ENCODE measurements at regions not wholly inside any gene's neighbourhood (a gene's known extent, or its start where the extent isn't known, plus 50 kb on each side); places are given as distances from the start of the nearest gene placed in this dataset.

DNA sequence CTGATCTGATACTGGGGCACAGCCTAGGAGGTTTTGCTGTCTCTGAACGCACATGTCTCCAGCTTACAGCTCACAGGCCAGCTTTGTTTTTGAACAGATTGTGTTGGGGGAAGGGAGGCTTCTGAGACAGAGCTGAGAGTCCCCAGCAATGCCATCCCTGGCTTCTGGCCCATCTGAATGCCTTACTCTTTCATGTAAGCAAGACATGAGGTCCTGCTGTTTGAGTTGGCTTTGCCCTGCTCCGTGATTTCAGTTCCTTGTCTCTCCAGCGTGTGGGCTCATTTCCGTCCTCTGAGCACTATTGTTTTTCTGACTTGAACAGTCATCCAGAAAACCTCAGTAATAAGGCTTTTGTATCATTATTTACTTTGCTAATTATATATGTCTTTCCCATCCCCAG is 194.9 kb upstream of the TNP1 start:
- Mint-ChIP-seq H3K4me3 (no peak overlapping the region), H3K4me1 (no peaks in the 10 kb centered on the region), H3K27ac (no peak overlapping the region), H3K9me3 (ENCODE audit: insufficient read depth) (no peaks in the 10 kb centered on the region), H3K27me3 (peaks cover 20% of the 10 kb centered on the region)
- H3K4me3 ChIP-seq (ENCODE audit: control extremely low read depth in 1 of 5, extremely low read depth in 1 of 5, insufficient read depth in 1 of 5, low read depth in 2 of 5, low read length in 4 of 5): no peak overlapping the region
- TF ChIP-seq, protein P1, sequence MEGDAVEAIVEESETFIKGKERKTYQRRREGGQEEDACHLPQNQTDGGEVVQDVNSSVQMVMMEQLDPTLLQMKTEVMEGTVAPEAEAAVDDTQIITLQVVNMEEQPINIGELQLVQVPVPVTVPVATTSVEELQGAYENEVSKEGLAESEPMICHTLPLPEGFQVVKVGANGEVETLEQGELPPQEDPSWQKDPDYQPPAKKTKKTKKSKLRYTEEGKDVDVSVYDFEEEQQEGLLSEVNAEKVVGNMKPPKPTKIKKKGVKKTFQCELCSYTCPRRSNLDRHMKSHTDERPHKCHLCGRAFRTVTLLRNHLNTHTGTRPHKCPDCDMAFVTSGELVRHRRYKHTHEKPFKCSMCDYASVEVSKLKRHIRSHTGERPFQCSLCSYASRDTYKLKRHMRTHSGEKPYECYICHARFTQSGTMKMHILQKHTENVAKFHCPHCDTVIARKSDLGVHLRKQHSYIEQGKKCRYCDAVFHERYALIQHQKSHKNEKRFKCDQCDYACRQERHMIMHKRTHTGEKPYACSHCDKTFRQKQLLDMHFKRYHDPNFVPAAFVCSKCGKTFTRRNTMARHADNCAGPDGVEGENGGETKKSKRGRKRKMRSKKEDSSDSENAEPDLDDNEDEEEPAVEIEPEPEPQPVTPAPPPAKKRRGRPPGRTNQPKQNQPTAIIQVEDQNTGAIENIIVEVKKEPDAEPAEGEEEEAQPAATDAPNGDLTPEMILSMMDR (IDR thresholded peaks at IDR 0.05): no peak
- no peak for TF ChIP-seq EZH2 (IDR thresholded peaks at IDR 0.05; ENCODE audit: borderline replicate concordance, insufficient read depth, low read depth, low read length, poor library complexity, severe bottlenecking)
- H3K79me2 ChIP-seq (ENCODE audit: control insufficient read depth, insufficient read depth, low read length): no peaks in the 10 kb centered on the region
- no peaks in the 10 kb centered on the region for H3K36me3 ChIP-seq (replicated peaks in 1 of 2; ENCODE audit: control extremely low read depth in 1 of 2, control insufficient read depth in 1 of 2, extremely low read depth in 1 of 2, insufficient read depth in 2 of 2, low read length in 1 of 2)
- H3K9me3 ChIP-seq (ENCODE audit: control extremely low read depth in 1 of 3, control insufficient read depth in 2 of 3, insufficient read depth in 1 of 3, low read length in 2 of 3): peaks cover 0 to 1% (median 0%) of the 10 kb centered on the region in 3 donors
- intact Hi-C loops (cut with micrococcal nuclease): no loop called here
- no peak overlapping the region for H3K9ac ChIP-seq (ENCODE audit: low read length)
- H3K4me2 ChIP-seq (replicated peaks; ENCODE audit: low read depth, low read length, poor library complexity, severe bottlenecking): no peak overlapping the region
- WGBS (ENCODE audit: insufficient coverage): 86% methylated on average over 1 of the region's 4 CpGs
- ChIA-PET POLR2A (no interaction called here), CTCF (no interaction called here)
- no peaks in the 10 kb centered on the region for H3K4me1 ChIP-seq (ENCODE audit: control insufficient read depth in 2 of 2, insufficient read depth in 2 of 2, low read length in 2 of 2)
- H3K27ac ChIP-seq (ENCODE audit: low read length in 2 of 2): no peak overlapping the region
- no peak overlapping the region for H2AFZ ChIP-seq (ENCODE audit: insufficient read depth, low read depth, low read length, poor library complexity, severe bottlenecking)
- H3K27me3 ChIP-seq (replicated peaks in 1 of 4; ENCODE audit: control extremely low read depth in 1 of 4, control insufficient read depth in 3 of 4, insufficient read depth in 4 of 4, low read length in 3 of 4): peaks cover 0 to under 1% (median 0%) of the 10 kb centered on the region in 4 experiments
- H4K20me1 ChIP-seq (ENCODE audit: control insufficient read depth, insufficient read depth, low read length, poor library complexity, severe bottlenecking): no peaks in the 10 kb centered on the region
- ATAC-seq (ENCODE audit: low read depth): no peak
- DNase-seq: no peak

DNA sequence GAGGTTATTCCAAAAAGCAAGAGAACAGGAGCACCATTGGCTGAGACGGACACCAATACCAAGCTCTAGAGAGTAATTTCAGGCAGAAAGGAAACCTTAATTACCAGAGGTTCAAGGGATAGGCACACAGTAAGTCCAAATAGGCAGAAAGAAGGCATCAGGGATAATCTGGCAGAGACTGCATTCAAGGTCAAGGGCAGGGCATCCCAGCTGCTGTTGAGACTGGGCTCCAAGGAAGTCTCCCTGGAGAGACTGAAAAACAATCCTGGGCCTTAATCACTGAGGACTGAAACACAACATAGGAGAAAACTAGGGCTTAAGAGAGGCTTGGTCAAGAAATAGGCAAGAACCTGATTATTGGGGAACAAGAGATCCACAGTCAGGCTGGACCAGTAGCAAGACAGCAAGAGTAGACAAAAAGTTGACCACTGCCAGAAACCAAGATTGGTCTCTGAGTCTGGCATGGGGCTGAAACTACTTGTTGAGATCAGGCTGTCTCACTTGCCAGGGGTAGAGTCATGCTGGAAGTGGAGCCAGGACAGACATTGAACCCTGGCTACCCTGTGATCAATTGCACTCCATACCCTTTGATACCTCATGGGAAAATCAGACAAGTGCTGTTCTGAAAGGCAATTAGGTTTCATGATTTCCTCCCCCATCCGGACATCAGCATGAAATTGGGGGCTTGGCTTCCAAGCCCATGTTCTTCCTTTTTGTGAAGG is 193.2 kb upstream of the TNP1 start:
- peaks cover 0 to 6% (median 0%) of the 10 kb centered on the region in 4 experiments for H3K27me3 ChIP-seq (replicated peaks in 1 of 4; ENCODE audit: control extremely low read depth in 1 of 4, control insufficient read depth in 3 of 4, insufficient read depth in 4 of 4, low read length in 3 of 4)
- ChIA-PET CTCF (no interaction called here), POLR2A (no interaction called here)
- TF ChIP-seq, protein P1 (IDR thresholded peaks at IDR 0.05): no peak
- no peak for TF ChIP-seq EZH2 (IDR thresholded peaks at IDR 0.05; ENCODE audit: borderline replicate concordance, insufficient read depth, low read depth, low read length, poor library complexity, severe bottlenecking)
- H4K20me1 ChIP-seq (ENCODE audit: control insufficient read depth, insufficient read depth, low read length, poor library complexity, severe bottlenecking): no peaks in the 10 kb centered on the region
- ATAC-seq (ENCODE audit: low read depth) (no peak), DNase-seq (no peak)
- Mint-ChIP-seq H3K4me3 (no peak overlapping the region), H3K9me3 (ENCODE audit: insufficient read depth) (no peaks in the 10 kb centered on the region), H3K4me1 (no peaks in the 10 kb centered on the region), H3K27ac (no peak overlapping the region), H3K27me3 (peaks cover 25% of the 10 kb centered on the region)
- no peak overlapping the region for H3K27ac ChIP-seq (ENCODE audit: low read length in 2 of 2)
- WGBS (ENCODE audit: insufficient coverage): 93% methylated on average over 2 of the region's 2 CpGs
- no peak overlapping the region for H3K4me3 ChIP-seq (ENCODE audit: control extremely low read depth in 1 of 5, extremely low read depth in 1 of 5, insufficient read depth in 1 of 5, low read depth in 2 of 5, low read length in 4 of 5)
- H3K9me3 ChIP-seq (ENCODE audit: control extremely low read depth in 1 of 3, control insufficient read depth in 2 of 3, insufficient read depth in 1 of 3, low read length in 2 of 3): peaks cover 0 to 1% (median 0%) of the 10 kb centered on the region in 3 donors
- no peaks in the 10 kb centered on the region for H3K4me1 ChIP-seq (ENCODE audit: control insufficient read depth in 2 of 2, insufficient read depth in 2 of 2, low read length in 2 of 2)
- no peak overlapping the region for H2AFZ ChIP-seq (ENCODE audit: insufficient read depth, low read depth, low read length, poor library complexity, severe bottlenecking)
- no peak overlapping the region for H3K4me2 ChIP-seq (replicated peaks; ENCODE audit: low read depth, low read length, poor library complexity, severe bottlenecking)
- H3K9ac ChIP-seq (ENCODE audit: low read length): no peak overlapping the region
- no peaks in the 10 kb centered on the region for H3K79me2 ChIP-seq (ENCODE audit: control insufficient read depth, insufficient read depth, low read length)
- no peaks in the 10 kb centered on the region for H3K36me3 ChIP-seq (replicated peaks in 1 of 2; ENCODE audit: control extremely low read depth in 1 of 2, control insufficient read depth in 1 of 2, extremely low read depth in 1 of 2, insufficient read depth in 2 of 2, low read length in 1 of 2)
- intact Hi-C loops (cut with micrococcal nuclease): no loop called here
